Activated T-cell treated with anti-CD3 and anti-CD28 coated beads, Interleukin-2, amount 50 U/mL, for 72 hours (primary cell): ENCODE measurements at regions not wholly inside any gene's neighbourhood (a gene's known extent, or its start where the extent isn't known, plus 50 kb on each side); places are given as distances from the start of the nearest gene placed in this dataset.

ENCODE experiments used
- ATAC-seq, 2 donors: fragments of 150-1000 bp; cut with Tn5 transposase; replicated peaks in 1 of 2; 2 replicates each; pipeline ENCODE4 v1.10.0; 2021; ENCODE audit warnings: moderate library complexity in 2 of 2, mild to moderate bottlenecking in 1 of 2
- DNase-seq, 2 donors: peaks; one replicate each; pipeline ENCODE4 v3.0.0; 2021 to 2022; ENCODE audit warnings: mixed read lengths in 1 of 2
- H3K27ac Mint-ChIP-seq: one replicate; pipeline ENCODE4 v1.8.0; 2022; ENCODE audit warnings: mild to moderate bottlenecking, moderate library complexity, mixed read lengths
- H3K27me3 Mint-ChIP-seq: one replicate; pipeline ENCODE4 v1.8.0; 2022; ENCODE audit warnings: low read depth, mixed read lengths
- H3K36me3 Mint-ChIP-seq, 2 donors: one replicate each; pipeline ENCODE4 v1.8.0; 2022; ENCODE audit warnings: mixed read lengths in 2 of 2, mild to moderate bottlenecking in 1 of 2; ENCODE audit not compliant: insufficient read depth in 2 of 2
- H3K4me1 Mint-ChIP-seq: one replicate; pipeline ENCODE4 v1.8.0; 2022; ENCODE audit warnings: low read depth, mixed read lengths
- H3K4me3 Mint-ChIP-seq, 2 donors: one replicate each; pipeline ENCODE4 v1.8.0; 2022; ENCODE audit warnings: mild to moderate bottlenecking in 2 of 2, mixed read lengths in 2 of 2, moderate library complexity in 2 of 2
- H3K9me3 Mint-ChIP-seq, 2 donors: one replicate each; pipeline ENCODE4 v1.8.0; 2022; ENCODE audit warnings: mixed read lengths in 2 of 2

- Mint-ChIP-seq H3K4me1 (no peaks in the 10 kb centered on the region), H3K9me3 (no peaks in the 10 kb centered on the region), H3K27me3 (no peaks in the 10 kb centered on the region), H3K4me3 (no peak overlapping the region), H3K36me3 (no peaks in the 10 kb centered on the region), H3K27ac (no peak overlapping the region)
- DNase-seq (no peak), ATAC-seq (no peak)
Measured at GRCh38 chr1:73901738-73902137, 296.2 kb downstream of the LRRIQ3 start.

- no peak overlapping the region for H3K27ac Mint-ChIP-seq
- no peak for DNase-seq
- no peak overlapping the region for H3K4me3 Mint-ChIP-seq
- no peaks in the 10 kb centered on the region for H3K27me3 Mint-ChIP-seq
- H3K4me1 Mint-ChIP-seq, result no peaks in the 10 kb centered on the region
- H3K36me3 Mint-ChIP-seq, result no peaks in the 10 kb centered on the region
- H3K9me3 Mint-ChIP-seq, result no peaks in the 10 kb centered on the region
- ATAC-seq, result no peak
Measured at GRCh38 chr1:73899311-73899710, 298.7 kb downstream of the LRRIQ3 start.

GRCh38 chr1:73898540-73898939, 299.4 kb downstream of the LRRIQ3 start:
- no peak overlapping the region for H3K4me3 Mint-ChIP-seq
- no peaks in the 10 kb centered on the region for H3K27me3 Mint-ChIP-seq
- H3K27ac Mint-ChIP-seq, result no peak overlapping the region
- H3K36me3 Mint-ChIP-seq, result no peaks in the 10 kb centered on the region
- ATAC-seq, result no peak
- no peaks in the 10 kb centered on the region for H3K9me3 Mint-ChIP-seq
- DNase-seq, result no peak
- no peaks in the 10 kb centered on the region for H3K4me1 Mint-ChIP-seq

- Mint-ChIP-seq H3K9me3 (no peaks in the 10 kb centered on the region), H3K36me3 (peaks cover 0 to 1% of the 10 kb centered on the region in 2 donors), H3K27me3 (no peaks in the 10 kb centered on the region), H3K4me3 (no peak overlapping the region), H3K27ac (no peak overlapping the region), H3K4me1 (no peaks in the 10 kb centered on the region)
- DNase-seq (no peak), ATAC-seq (no peak)
Measured at GRCh38 chr1:73887412-73887811, 310.6 kb downstream of the LRRIQ3 start.

- Mint-ChIP-seq H3K27me3 (no peaks in the 10 kb centered on the region), H3K36me3 (peaks cover 0 to 1% of the 10 kb centered on the region in 2 donors), H3K27ac (no peak overlapping the region), H3K9me3 (no peaks in the 10 kb centered on the region), H3K4me1 (no peaks in the 10 kb centered on the region), H3K4me3 (no peak overlapping the region)
- ATAC-seq (no peak), DNase-seq (no peak)
Measured at GRCh38 chr1:73886716-73887115, 311.3 kb downstream of the LRRIQ3 start.

GRCh38 chr1:73874806-73875205, 323.2 kb downstream of the LRRIQ3 start:
- H3K27ac Mint-ChIP-seq, result no peak overlapping the region

GRCh38 chr1:73868810-73869336, 329.1 kb downstream of the LRRIQ3 start:
- DNase-seq (no peak), ATAC-seq (no peak)
- Mint-ChIP-seq H3K36me3 (no peaks in the 10 kb centered on the region), H3K27me3 (no peaks in the 10 kb centered on the region), H3K27ac (no peak overlapping the region), H3K9me3 (no peaks in the 10 kb centered on the region), H3K4me3 (no peak overlapping the region), H3K4me1 (no peaks in the 10 kb centered on the region)

More at GRCh38 chr1:73874806-73875205, 323.2 kb downstream of the LRRIQ3 start:
- DNase-seq (no peak), ATAC-seq (no peak)
- Mint-ChIP-seq H3K9me3 (no peaks in the 10 kb centered on the region), H3K4me1 (no peaks in the 10 kb centered on the region), H3K4me3 (no peak overlapping the region), H3K36me3 (no peaks in the 10 kb centered on the region), H3K27me3 (no peaks in the 10 kb centered on the region)

- no peaks in the 10 kb centered on the region for H3K4me1 Mint-ChIP-seq
- H3K9me3 Mint-ChIP-seq, result no peaks in the 10 kb centered on the region
- no peak overlapping the region for H3K27ac Mint-ChIP-seq
- DNase-seq, result no peak
- no peak for ATAC-seq
- no peaks in the 10 kb centered on the region for H3K36me3 Mint-ChIP-seq
- H3K4me3 Mint-ChIP-seq, result no peak overlapping the region
- H3K27me3 Mint-ChIP-seq, result no peaks in the 10 kb centered on the region
Measured at GRCh38 chr1:73862355-73862754, 335.6 kb downstream of the LRRIQ3 start.

GRCh38 chr1:73860421-73860950, 337.5 kb downstream of the LRRIQ3 start:
- DNase-seq (no peak), ATAC-seq (no peak)
- Mint-ChIP-seq H3K27ac (no peak overlapping the region), H3K27me3 (no peaks in the 10 kb centered on the region), H3K4me1 (no peaks in the 10 kb centered on the region), H3K4me3 (no peak overlapping the region), H3K36me3 (no peaks in the 10 kb centered on the region), H3K9me3 (peaks cover 0 to 1% of the 10 kb centered on the region in 2 donors)

- Mint-ChIP-seq H3K27ac (no peak overlapping the region), H3K27me3 (no peaks in the 10 kb centered on the region), H3K4me3 (no peak overlapping the region), H3K4me1 (no peaks in the 10 kb centered on the region), H3K36me3 (no peaks in the 10 kb centered on the region), H3K9me3 (peaks cover 0 to 1% of the 10 kb centered on the region in 2 donors)
- no peak for ATAC-seq
- no peak for DNase-seq
Measured at GRCh38 chr1:73859227-73859626, 338.7 kb downstream of the LRRIQ3 start.

- Mint-ChIP-seq H3K36me3 (no peaks in the 10 kb centered on the region), H3K27me3 (no peaks in the 10 kb centered on the region), H3K4me1 (no peaks in the 10 kb centered on the region), H3K27ac (no peak overlapping the region), H3K9me3 (peaks cover 0 to 1% of the 10 kb centered on the region in 2 donors), H3K4me3 (no peak overlapping the region)
- no peak for DNase-seq
- no peak for ATAC-seq
Measured at GRCh38 chr1:73854527-73854926, 343.4 kb downstream of the LRRIQ3 start.

- Mint-ChIP-seq H3K4me3 (no peak overlapping the region), H3K36me3 (no peaks in the 10 kb centered on the region), H3K9me3 (peaks cover 0 to 4% of the 10 kb centered on the region in 2 donors), H3K4me1 (no peaks in the 10 kb centered on the region), H3K27ac (no peak overlapping the region), H3K27me3 (no peaks in the 10 kb centered on the region)
- DNase-seq, result no peak
- ATAC-seq, result no peak
Measured at GRCh38 chr1:73842436-73842835, 355.5 kb downstream of the LRRIQ3 start.

- ATAC-seq, result no peak
- H3K36me3 Mint-ChIP-seq, result no peaks in the 10 kb centered on the region
- no peak overlapping the region for H3K4me3 Mint-ChIP-seq
- H3K27me3 Mint-ChIP-seq, result no peaks in the 10 kb centered on the region
- H3K4me1 Mint-ChIP-seq, result no peaks in the 10 kb centered on the region
- no peak overlapping the region for H3K27ac Mint-ChIP-seq
- DNase-seq, result peak in 1 of 2 donors; percentile 0
- H3K9me3 Mint-ChIP-seq, result peaks cover 0 to 4% of the 10 kb centered on the region in 2 donors
Measured at GRCh38 chr1:73839922-73840321, 358.1 kb downstream of the LRRIQ3 start.
